A549 (cell line): ENCODE measurements at regions not wholly inside any gene's neighbourhood (a gene's known extent, or its start where the extent isn't known, plus 50 kb on each side); places are given as distances from the start of the nearest gene placed in this dataset.

ENCODE experiments used
- ATAC-seq, 2 experiments: fragments of 200-7000 bp in 1 of 2; fragments of >200 bp in 1 of 2; cut with Nextera tagmentation in 1 of 2; cut with Tn5 transposase in 1 of 2; 3 replicates each; pipeline versions ENCODE4 v1.8.0 to v1.9.1; 2018 to 2020; ENCODE audit warnings: mild to moderate bottlenecking in 1 of 2, moderate library complexity in 1 of 2
- CTCF ChIA-PET: fragments of 300-600 bp; sonication (Branson Sonifier 250); formaldehyde crosslinking; extraction: SDS; loops from one replicate; lab custom pipeline; 2021; ENCODE audit warnings: antibody characterized with exemption, inconsistent platforms; lab: Yijun Ruan, JAX
- POLR2A ChIA-PET: fragments of 350-600 bp; formaldehyde crosslinking; extraction: SDS; loops from one replicate; lab custom pipeline; 2021; ENCODE audit warnings: antibody characterized with exemption, inconsistent platforms; lab: Yijun Ruan, JAX
- DNase-seq, 2 experiments: peaks; one replicate each; pipeline versions ENCODE4 v3.0.0 to v3.0.0-alpha.2; 2011 to 2016; ENCODE audit warnings: low read depth in 1 of 2, low spot score in 1 of 2
- FAIRE-seq: peaks from 2 replicates; lab custom pipeline; 2011; peaks lifted over from hg19 to GRCh38; lab: Jason Lieb, UNC
- H3K27ac ChIP-seq, 2 experiments: fragments of >200 bp; sonication (Bioruptor Twin); formaldehyde crosslinking; 3 replicates each; pipeline ENCODE4 v1.5.1; 2016 to 2017
- H3K4me1 ChIP-seq: fragments of >200 bp; sonication (Bioruptor Twin); formaldehyde crosslinking; 3 replicates; pipeline ENCODE4 v1.6.1; 2016
- H3K4me2 ChIP-seq: fragments of >200 bp; sonication (Bioruptor Twin); formaldehyde crosslinking; 3 replicates; pipeline ENCODE4 v1.6.1; 2016
- H3K4me3 ChIP-seq: fragments of >200 bp; sonication (Bioruptor Twin); formaldehyde crosslinking; 3 replicates; pipeline ENCODE4 v1.5.1; 2016
- H3K9me3 ChIP-seq: fragments of >200 bp; sonication (Bioruptor Twin); formaldehyde crosslinking; 3 replicates; pipeline ENCODE4 v1.6.1; 2016
- BHLHE40 ChIP-seq: IDR thresholded peaks from 2 replicates; pipeline ENCODE4 v1.6.1; 2012; ENCODE audit warnings: low read depth, low read length, inconsistent platforms
- CHD4 ChIP-seq: fragments of 200-600 bp; sonication (generic); IDR thresholded peaks from 2 replicates; pipeline ENCODE4 v1.6.1; 2016; ENCODE audit warnings: antibody characterized with exemption, mild to moderate bottlenecking, borderline replicate concordance
- EHMT2 ChIP-seq: fragments of 200-600 bp; sonication (generic); IDR thresholded peaks from 2 replicates; pipeline ENCODE4 v1.6.1; 2016; ENCODE audit warnings: antibody characterized with exemption, low read depth, mild to moderate bottlenecking, moderate library complexity
- ESRRA ChIP-seq: fragments of 150-350 bp; IDR thresholded peaks from 2 replicates; pipeline ENCODE4 v1.6.1; 2014; ENCODE audit warnings: mild to moderate bottlenecking, low read length, borderline replicate concordance
- FOSL2 ChIP-seq, 2 experiments: fragments of 450-650 bp in 1 of 2; fragments of >200 bp in 1 of 2; sonication (Bioruptor Twin) in 1 of 2; formaldehyde crosslinking; IDR thresholded peaks; 2 replicates each; pipeline versions ENCODE4 v1.5.0 to v1.6.1; 2016 to 2020; ENCODE audit warnings: mild to moderate bottlenecking in 1 of 2, moderate library complexity in 1 of 2
- GATA3 ChIP-seq: IDR thresholded peaks from 2 replicates; pipeline ENCODE4 v1.6.1; 2012; ENCODE audit warnings: borderline replicate concordance
- HEYL ChIP-seq: fragments of 250-450 bp; sonication (Bioruptor Pico); IDR thresholded peaks from 2 replicates; pipeline ENCODE4 v1.8.0; 2021; ENCODE audit warnings: mild to moderate bottlenecking, moderate library complexity
- HOXB13 ChIP-seq: fragments of 250-450 bp; sonication (Bioruptor Pico); IDR thresholded peaks from 2 replicates; pipeline ENCODE4 v1.5.0; 2020; ENCODE audit warnings: low read depth, mild to moderate bottlenecking, moderate library complexity
- JUN ChIP-seq, 2 experiments: fragments of >200 bp; sonication (Bioruptor Twin); formaldehyde crosslinking; IDR thresholded peaks; 2 replicates in 1 of 2; 3 replicates in 1 of 2; pipeline ENCODE4 v1.6.1; 2016 to 2017
- JUNB ChIP-seq: fragments of >200 bp; sonication (Bioruptor Twin); formaldehyde crosslinking; IDR thresholded peaks from 2 replicates; pipeline ENCODE4 v1.6.1; 2016
- KDM1A ChIP-seq: fragments of 200-600 bp; sonication (generic); IDR thresholded peaks from 2 replicates; pipeline ENCODE4 v1.6.1; 2016; ENCODE audit warnings: low read depth, mild to moderate bottlenecking
- MAZ ChIP-seq: fragments of 150-350 bp; IDR thresholded peaks from 2 replicates; pipeline ENCODE4 v1.6.1; 2014; ENCODE audit warnings: antibody characterized with exemption, low read depth, low read length, borderline replicate concordance
- NFE2L2 ChIP-seq: fragments of 150-350 bp; conservative IDR thresholded peaks from 2 replicates; pipeline ENCODE4 v1.6.1; 2014; ENCODE audit warnings: low read length
- NPAS2 ChIP-seq: fragments of 250-450 bp; sonication (Bioruptor Pico); IDR thresholded peaks from 2 replicates; pipeline ENCODE4 v1.8.0; 2022; ENCODE audit warnings: mild to moderate bottlenecking, moderate library complexity, borderline replicate concordance
- NR3C1 ChIP-seq: fragments of >200 bp; sonication (Bioruptor Twin); formaldehyde crosslinking; IDR thresholded peaks from 3 replicates; pipeline ENCODE4 v1.6.1; 2017
- POLR2AphosphoS2 ChIP-seq: conservative IDR thresholded peaks from 2 replicates; pipeline ENCODE4 v1.6.1; 2012; ENCODE audit warnings: low read length, improper control_type of control experiment, inconsistent platforms
- RAD21 ChIP-seq, 2 experiments: fragments of >200 bp in 1 of 2; sonication (Bioruptor Twin) in 1 of 2; formaldehyde crosslinking in 1 of 2; IDR thresholded peaks in 1 of 2; conservative IDR thresholded peaks in 1 of 2; 2 replicates in 1 of 2; 3 replicates in 1 of 2; pipeline ENCODE4 v1.6.1; 2012 to 2018; ENCODE audit warnings: inconsistent platforms in 1 of 2
- RARB ChIP-seq: fragments of 250-450 bp; sonication (Bioruptor Pico); IDR thresholded peaks from 2 replicates; pipeline ENCODE4 v1.8.0; 2021; ENCODE audit warnings: mild to moderate bottlenecking, moderate library complexity
- RFX5 ChIP-seq: fragments of 450-650 bp; IDR thresholded peaks from 2 replicates; pipeline ENCODE4 v1.7.1; 2014; ENCODE audit warnings: antibody characterized with exemption, mild to moderate bottlenecking, moderate library complexity
- RNF2 ChIP-seq: fragments of 200-600 bp; sonication (generic); IDR thresholded peaks from 2 replicates; pipeline ENCODE4 v1.6.1; 2016; ENCODE audit warnings: low read depth, mild to moderate bottlenecking, antibody characterized with exemption, moderate library complexity, borderline replicate concordance
- SMC3 ChIP-seq: fragments of >200 bp; sonication (Bioruptor Twin); formaldehyde crosslinking; IDR thresholded peaks from 3 replicates; pipeline ENCODE4 v1.6.1; 2018; ENCODE audit warnings: inconsistent platforms
- SREBF2 ChIP-seq: fragments of 450-650 bp; IDR thresholded peaks from 2 replicates; pipeline ENCODE4 v1.6.1; 2014; ENCODE audit warnings: mild to moderate bottlenecking, moderate library complexity
- WGBS: methylation state at CpG from one replicate; pipeline ENCODE4 v1.1.6; 2017; ENCODE audit errors: missing lambda C conversion rate; 5-methylcytosine and 5-hydroxymethylcytosine counted together
- TF ChIP-seq, protein P1 (sequence below): fragments of 150-350 bp; IDR thresholded peaks from 2 replicates; pipeline ENCODE4 v1.6.1; 2014; ENCODE audit warnings: low read depth, mild to moderate bottlenecking, low read length
- TF ChIP-seq, protein P2 (sequence below): fragments of 250-450 bp; sonication (Bioruptor Pico); IDR thresholded peaks from 2 replicates; pipeline ENCODE4 v1.5.0; 2020; ENCODE audit warnings: low read depth, mild to moderate bottlenecking, moderate library complexity
- TF ChIP-seq, protein P3 (sequence below): fragments of >200 bp; sonication (Bioruptor Twin); formaldehyde crosslinking; IDR thresholded peaks from 3 replicates; pipeline ENCODE4 v1.5.1; 2016
- TF ChIP-seq, protein P4 (sequence below): fragments of >200 bp; sonication (Bioruptor Twin); formaldehyde crosslinking; IDR thresholded peaks from 2 replicates; pipeline ENCODE4 v1.6.1; 2016
- TF ChIP-seq, protein P5 (sequence below): IDR thresholded peaks from 2 replicates; pipeline ENCODE4 v1.6.1; 2012; ENCODE audit warnings: low read depth, borderline replicate concordance
- TF ChIP-seq, protein P6 (sequence below): IDR thresholded peaks from 2 replicates; pipeline ENCODE4 v1.6.1; 2012
- TF ChIP-seq, protein P7 (sequence below): fragments of 450-650 bp; IDR thresholded peaks from 2 replicates; pipeline ENCODE4 v1.6.1; 2014; ENCODE audit warnings: antibody characterized with exemption

DNA sequence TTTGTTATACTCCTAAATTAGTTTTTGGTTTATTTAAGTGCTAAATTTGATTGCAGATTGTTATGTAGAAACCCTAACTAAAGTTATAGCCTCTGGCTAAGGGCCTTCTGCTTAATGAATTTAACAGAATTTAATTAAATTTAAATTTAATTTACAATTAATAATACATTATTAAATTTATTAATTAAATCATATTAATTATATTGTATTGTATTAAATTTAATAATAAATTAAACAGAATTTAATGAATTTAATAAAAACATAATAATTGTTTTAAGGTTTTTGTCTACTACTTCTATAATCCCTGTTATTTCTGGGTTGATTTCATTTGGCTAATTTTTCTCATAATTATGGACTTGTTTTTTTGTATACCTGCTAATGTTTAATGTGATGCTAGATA lies 141.9 kb upstream of the TECRL start (continued):
- TF ChIP-seq EHMT2 (no peak), POLR2AphosphoS2 (no peak), KDM1A (no peak)
- TF ChIP-seq, protein P1, sequence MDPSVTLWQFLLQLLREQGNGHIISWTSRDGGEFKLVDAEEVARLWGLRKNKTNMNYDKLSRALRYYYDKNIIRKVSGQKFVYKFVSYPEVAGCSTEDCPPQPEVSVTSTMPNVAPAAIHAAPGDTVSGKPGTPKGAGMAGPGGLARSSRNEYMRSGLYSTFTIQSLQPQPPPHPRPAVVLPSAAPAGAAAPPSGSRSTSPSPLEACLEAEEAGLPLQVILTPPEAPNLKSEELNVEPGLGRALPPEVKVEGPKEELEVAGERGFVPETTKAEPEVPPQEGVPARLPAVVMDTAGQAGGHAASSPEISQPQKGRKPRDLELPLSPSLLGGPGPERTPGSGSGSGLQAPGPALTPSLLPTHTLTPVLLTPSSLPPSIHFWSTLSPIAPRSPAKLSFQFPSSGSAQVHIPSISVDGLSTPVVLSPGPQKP = no peak

DNA sequence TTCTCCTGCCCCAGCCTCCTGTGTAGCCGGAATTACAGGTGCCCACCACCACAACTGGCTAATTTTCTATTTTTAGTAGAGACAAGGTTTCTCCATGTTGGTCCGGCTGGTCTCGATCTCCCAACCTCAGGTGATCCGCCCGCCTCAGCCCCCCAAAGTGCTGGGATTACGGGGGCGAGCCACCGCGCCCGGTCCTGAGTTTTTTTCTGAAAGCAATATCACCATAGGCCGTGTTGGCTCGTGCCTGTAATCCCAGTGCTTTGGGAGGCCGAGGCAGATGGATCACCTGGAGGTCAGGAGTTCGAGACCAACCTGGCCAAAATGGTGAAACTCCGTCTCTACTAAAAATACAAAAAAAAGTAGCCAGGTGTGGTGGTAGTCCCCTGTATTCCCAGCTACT lies 136.3 kb upstream of the TECRL start:
- WGBS = 63% methylated on average over 15 of the region's 15 CpGs
- ATAC-seq = no peak

DNA sequence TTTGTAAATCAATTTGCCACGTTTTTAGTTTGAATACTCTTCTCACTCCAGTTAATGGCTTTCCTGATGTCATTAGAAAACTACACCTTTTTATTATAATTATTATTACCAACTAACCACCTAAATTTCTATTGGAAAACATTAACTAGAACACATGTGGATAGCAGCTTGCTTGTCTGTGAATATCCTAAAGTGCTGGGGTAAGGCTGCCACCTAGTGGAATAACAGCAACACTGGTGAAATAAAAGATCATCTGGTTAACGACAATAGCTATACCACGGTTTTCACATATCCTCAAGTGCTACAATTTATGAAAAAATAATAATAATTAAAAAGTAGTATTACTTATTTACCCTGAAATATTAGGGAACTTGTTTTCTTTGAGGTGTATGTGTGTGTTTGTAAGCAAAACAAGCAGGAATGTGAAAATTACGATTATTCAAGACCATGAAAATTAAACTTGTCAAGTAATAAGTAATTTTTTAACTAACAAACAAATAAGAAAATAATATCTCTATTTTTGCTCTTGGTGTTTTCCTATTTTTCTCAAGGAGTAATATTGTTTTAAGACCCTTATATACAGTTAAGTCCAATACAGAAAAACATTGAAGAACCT lies 130.1 kb upstream of the TECRL start:
- Histone ChIP-seq H3K4me1 (no peaks in the 10 kb centered on the region), H3K27ac (no peak overlapping the region)
- TF ChIP-seq MAZ = no peak
- TF ChIP-seq, protein P2, sequence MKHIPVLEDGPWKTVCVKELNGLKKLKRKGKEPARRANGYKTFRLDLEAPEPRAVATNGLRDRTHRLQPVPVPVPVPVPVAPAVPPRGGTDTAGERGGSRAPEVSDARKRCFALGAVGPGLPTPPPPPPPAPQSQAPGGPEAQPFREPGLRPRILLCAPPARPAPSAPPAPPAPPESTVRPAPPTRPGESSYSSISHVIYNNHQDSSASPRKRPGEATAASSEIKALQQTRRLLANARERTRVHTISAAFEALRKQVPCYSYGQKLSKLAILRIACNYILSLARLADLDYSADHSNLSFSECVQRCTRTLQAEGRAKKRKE (CRISPR knock-in tag) = no peak
- peak; percentile 61 for TF ChIP-seq SMC3
- TF ChIP-seq NPAS2 = no peak
- TF ChIP-seq NR3C1 = no peak
- TF ChIP-seq HEYL (CRISPR knock-in tag) = no peak
- TF ChIP-seq BHLHE40 = no peak
- TF ChIP-seq, protein P3, sequence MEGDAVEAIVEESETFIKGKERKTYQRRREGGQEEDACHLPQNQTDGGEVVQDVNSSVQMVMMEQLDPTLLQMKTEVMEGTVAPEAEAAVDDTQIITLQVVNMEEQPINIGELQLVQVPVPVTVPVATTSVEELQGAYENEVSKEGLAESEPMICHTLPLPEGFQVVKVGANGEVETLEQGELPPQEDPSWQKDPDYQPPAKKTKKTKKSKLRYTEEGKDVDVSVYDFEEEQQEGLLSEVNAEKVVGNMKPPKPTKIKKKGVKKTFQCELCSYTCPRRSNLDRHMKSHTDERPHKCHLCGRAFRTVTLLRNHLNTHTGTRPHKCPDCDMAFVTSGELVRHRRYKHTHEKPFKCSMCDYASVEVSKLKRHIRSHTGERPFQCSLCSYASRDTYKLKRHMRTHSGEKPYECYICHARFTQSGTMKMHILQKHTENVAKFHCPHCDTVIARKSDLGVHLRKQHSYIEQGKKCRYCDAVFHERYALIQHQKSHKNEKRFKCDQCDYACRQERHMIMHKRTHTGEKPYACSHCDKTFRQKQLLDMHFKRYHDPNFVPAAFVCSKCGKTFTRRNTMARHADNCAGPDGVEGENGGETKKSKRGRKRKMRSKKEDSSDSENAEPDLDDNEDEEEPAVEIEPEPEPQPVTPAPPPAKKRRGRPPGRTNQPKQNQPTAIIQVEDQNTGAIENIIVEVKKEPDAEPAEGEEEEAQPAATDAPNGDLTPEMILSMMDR = peak; percentile 66
- peak; percentile 71 to 75 for TF ChIP-seq RAD21 (conservative IDR thresholded peaks at IDR 0.05 in 1 of 2, IDR thresholded peaks at IDR 0.05 in 1 of 2)
- TF ChIP-seq, all 56 proteins: peak for 3
- no peak for FAIRE-seq
- ATAC-seq = peak; percentile 66 to 75; a peak in 3 of 6 replicates
- Histone ChIP-seq H3K9me3 (no peaks in the 10 kb centered on the region), H3K4me2 (no peak overlapping the region), H3K4me3 (no peak overlapping the region)
- WGBS = 2% methylated on average over 4 of the region's 4 CpGs
- POLR2A ChIA-PET = no interaction called here
- DNase-seq = peak; percentile 15 to 54
- CTCF ChIA-PET = interaction anchor here (0.6 to 1.1 kb wide), 6 partner anchors 11 to 704 kb away, joined by 3 to 5 read pairs (median 3); no protein-coding TSS in a partner anchor

More for the DNA sequence above, 136.3 kb upstream of the TECRL start:
- H3K27ac ChIP-seq = no peak overlapping the region
- no peak overlapping the region for H3K4me3 ChIP-seq
- DNase-seq (no peak), FAIRE-seq (no peak)
- no peaks in the 10 kb centered on the region for H3K4me1 ChIP-seq
- CTCF ChIA-PET = no interaction called here
- no peak overlapping the region for H3K4me2 ChIP-seq
- TF ChIP-seq HOXB13 (CRISPR knock-in tag) (no peak), MAZ (no peak), GATA3 (no peak), JUN (IDR thresholded peaks at IDR 0.05) (no peak), BHLHE40 (no peak), JUNB (no peak), CHD4 (no peak), SMC3 (no peak), ESRRA (no peak), RARB (CRISPR knock-in tag) (no peak), RNF2 (no peak), SREBF2 (no peak), NFE2L2 (no peak), FOSL2 (IDR thresholded peaks at IDR 0.05) (no peak), FOSL2 (CRISPR knock-in tag; IDR thresholded peaks at IDR 0.05) (no peak), RFX5 (no peak), RAD21 (conservative IDR thresholded peaks at IDR 0.05 in 1 of 2, IDR thresholded peaks at IDR 0.05 in 1 of 2) (no peak)
- TF ChIP-seq, protein P4, sequence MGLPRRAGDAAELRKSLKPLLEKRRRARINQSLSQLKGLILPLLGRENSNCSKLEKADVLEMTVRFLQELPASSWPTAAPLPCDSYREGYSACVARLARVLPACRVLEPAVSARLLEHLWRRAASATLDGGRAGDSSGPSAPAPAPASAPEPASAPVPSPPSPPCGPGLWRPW = no peak
- TF ChIP-seq, protein P5, sequence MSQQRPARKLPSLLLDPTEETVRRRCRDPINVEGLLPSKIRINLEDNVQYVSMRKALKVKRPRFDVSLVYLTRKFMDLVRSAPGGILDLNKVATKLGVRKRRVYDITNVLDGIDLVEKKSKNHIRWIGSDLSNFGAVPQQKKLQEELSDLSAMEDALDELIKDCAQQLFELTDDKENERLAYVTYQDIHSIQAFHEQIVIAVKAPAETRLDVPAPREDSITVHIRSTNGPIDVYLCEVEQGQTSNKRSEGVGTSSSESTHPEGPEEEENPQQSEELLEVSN = no peak
- TF ChIP-seq, protein P6, sequence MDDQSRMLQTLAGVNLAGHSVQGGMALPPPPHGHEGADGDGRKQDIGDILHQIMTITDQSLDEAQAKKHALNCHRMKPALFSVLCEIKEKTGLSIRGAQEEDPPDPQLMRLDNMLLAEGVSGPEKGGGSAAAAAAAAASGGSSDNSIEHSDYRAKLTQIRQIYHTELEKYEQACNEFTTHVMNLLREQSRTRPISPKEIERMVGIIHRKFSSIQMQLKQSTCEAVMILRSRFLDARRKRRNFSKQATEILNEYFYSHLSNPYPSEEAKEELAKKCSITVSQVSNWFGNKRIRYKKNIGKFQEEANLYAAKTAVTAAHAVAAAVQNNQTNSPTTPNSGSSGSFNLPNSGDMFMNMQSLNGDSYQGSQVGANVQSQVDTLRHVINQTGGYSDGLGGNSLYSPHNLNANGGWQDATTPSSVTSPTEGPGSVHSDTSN = no peak
- TF ChIP-seq, protein P7, sequence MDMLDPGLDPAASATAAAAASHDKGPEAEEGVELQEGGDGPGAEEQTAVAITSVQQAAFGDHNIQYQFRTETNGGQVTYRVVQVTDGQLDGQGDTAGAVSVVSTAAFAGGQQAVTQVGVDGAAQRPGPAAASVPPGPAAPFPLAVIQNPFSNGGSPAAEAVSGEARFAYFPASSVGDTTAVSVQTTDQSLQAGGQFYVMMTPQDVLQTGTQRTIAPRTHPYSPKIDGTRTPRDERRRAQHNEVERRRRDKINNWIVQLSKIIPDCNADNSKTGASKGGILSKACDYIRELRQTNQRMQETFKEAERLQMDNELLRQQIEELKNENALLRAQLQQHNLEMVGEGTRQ = no peak
- POLR2A ChIA-PET = no interaction called here
- H3K9me3 ChIP-seq = no peaks in the 10 kb centered on the region
